ENCODE measurements at regions not wholly inside any gene's neighbourhood (a gene's known extent, or its start where the extent isn't known, plus 50 kb on each side); places are given as distances from the start of the nearest gene placed in this dataset.

DNA sequence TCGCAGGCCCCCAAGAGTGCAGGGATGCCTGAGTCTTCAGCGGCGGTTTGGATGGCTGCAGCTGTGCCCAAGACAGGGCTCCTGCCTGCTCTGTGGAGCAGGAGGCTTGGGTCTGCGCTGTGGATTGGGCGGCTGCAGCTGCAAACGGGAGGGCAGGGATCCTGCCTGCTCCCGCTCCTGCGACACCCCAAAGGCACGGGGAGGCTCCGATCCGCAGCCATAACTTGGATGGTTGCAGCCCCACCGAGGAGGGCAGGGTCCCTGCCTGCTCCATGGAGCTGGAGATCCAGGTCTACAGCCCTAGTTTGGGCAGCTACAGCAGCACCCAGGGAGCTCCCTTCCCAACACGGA is 898.8 kb upstream of the NEGR1 start:
- Histone ChIP-seq H3K27ac (no peak overlapping the region), H3K36me3 (no peaks in the 10 kb centered on the region), H3K4me1 (no peaks in the 10 kb centered on the region), H3K27me3 (no peaks in the 10 kb centered on the region), H3K4me3 (no peak overlapping the region), H3K9me3 (peaks cover 0 to 6% (median 0%) of the 10 kb centered on the region in 11 donors)
- ATAC-seq = peak in 1 of 8 donors; percentile 22
- no peak for DNase-seq
- intact Hi-C loops (cut with DNase I) = no loop called here
- TF ChIP-seq, protein P1, sequence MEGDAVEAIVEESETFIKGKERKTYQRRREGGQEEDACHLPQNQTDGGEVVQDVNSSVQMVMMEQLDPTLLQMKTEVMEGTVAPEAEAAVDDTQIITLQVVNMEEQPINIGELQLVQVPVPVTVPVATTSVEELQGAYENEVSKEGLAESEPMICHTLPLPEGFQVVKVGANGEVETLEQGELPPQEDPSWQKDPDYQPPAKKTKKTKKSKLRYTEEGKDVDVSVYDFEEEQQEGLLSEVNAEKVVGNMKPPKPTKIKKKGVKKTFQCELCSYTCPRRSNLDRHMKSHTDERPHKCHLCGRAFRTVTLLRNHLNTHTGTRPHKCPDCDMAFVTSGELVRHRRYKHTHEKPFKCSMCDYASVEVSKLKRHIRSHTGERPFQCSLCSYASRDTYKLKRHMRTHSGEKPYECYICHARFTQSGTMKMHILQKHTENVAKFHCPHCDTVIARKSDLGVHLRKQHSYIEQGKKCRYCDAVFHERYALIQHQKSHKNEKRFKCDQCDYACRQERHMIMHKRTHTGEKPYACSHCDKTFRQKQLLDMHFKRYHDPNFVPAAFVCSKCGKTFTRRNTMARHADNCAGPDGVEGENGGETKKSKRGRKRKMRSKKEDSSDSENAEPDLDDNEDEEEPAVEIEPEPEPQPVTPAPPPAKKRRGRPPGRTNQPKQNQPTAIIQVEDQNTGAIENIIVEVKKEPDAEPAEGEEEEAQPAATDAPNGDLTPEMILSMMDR (IDR thresholded peaks at IDR 0.05) = no peak
- 85 to 87% methylated on average over 13 of the region's 13 CpGs for WGBS, 2 donors

DNA sequence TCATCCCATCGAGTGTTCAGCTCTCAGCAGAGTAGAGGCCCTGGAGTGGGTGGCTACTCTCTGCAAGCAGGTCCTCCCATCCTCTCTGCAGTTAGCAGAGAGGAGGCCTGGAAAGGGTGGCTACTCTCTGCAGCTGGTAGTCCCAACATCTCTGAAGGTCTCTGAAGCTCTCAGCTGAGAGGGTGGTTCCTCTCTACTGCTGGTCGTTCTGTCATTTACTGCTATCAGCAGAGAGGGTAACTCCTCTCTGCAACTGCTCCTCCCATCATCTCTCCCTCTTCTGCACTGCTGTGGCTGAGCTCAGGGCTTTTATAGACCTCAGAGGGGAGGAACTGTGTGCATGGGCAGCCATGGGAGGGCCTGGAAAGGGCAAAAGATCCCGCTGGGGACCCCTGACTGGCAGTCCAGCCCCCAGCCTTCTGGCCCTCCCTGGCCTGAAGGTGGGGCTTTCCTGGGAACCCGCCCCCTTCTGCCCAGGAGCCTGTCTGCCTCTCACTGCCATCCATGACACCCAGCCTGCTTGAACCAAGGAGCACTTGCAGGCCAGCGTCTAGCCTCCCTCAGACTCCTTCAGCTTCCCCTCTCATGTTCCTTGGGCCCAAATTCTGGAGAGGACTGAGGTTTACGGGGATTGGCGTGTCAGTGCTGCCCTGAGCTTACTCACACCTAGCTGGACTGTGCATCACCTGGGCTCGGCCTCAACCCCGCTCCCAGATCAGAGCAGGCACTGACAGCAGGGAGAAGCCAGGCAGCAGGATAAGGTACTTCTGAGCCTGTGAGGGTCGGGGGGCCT is 898.3 kb upstream of the NEGR1 start:
- WGBS, 2 donors = 71 to 87% methylated on average over 10 of the region's 10 CpGs
- Histone ChIP-seq H3K27me3 (no peaks in the 10 kb centered on the region), H3K9me3 (peaks cover 0 to 6% (median 0%) of the 10 kb centered on the region in 11 donors), H3K4me1 (no peaks in the 10 kb centered on the region), H3K27ac (no peak overlapping the region), H3K4me3 (no peak overlapping the region), H3K36me3 (no peaks in the 10 kb centered on the region)
- TF ChIP-seq, protein P1 (IDR thresholded peaks at IDR 0.05) = no peak
- no peak for DNase-seq
- peak in 1 of 8 donors; percentile 38 for ATAC-seq
- intact Hi-C loops (cut with DNase I) = no loop called here

DNA sequence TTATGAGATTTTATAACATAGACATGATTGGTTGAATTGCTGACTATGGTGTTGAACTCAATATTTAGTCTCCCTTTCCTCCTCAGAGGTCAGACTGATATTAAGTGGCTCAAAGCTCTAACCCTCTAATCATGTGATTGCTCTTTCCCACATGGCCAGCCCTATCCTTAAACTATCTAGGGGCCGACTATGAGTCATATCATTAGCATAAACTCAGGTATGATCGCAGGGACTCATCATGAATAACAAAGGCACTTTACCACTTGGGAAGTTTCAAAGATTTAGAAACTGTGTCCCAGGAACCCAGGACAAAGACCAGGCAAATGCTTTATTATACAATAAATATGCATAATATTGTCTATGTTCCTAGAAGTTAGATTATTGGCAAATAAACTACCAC is 894.6 kb upstream of the NEGR1 start:
- Histone ChIP-seq H3K27me3 (no peaks in the 10 kb centered on the region), H3K36me3 (no peaks in the 10 kb centered on the region), H3K9me3 (peaks cover 0 to 6% (median 0%) of the 10 kb centered on the region in 11 donors), H3K4me1 (no peaks in the 10 kb centered on the region), H3K4me3 (no peak overlapping the region), H3K27ac (no peak overlapping the region)
- DNase-seq = no peak
- TF ChIP-seq, protein P1 (IDR thresholded peaks at IDR 0.05) = no peak
- intact Hi-C loops (cut with DNase I) = no loop called here
- no peak for ATAC-seq
- WGBS, 2 donors = 79 to 80% methylated on average over 2 of the region's 2 CpGs

DNA sequence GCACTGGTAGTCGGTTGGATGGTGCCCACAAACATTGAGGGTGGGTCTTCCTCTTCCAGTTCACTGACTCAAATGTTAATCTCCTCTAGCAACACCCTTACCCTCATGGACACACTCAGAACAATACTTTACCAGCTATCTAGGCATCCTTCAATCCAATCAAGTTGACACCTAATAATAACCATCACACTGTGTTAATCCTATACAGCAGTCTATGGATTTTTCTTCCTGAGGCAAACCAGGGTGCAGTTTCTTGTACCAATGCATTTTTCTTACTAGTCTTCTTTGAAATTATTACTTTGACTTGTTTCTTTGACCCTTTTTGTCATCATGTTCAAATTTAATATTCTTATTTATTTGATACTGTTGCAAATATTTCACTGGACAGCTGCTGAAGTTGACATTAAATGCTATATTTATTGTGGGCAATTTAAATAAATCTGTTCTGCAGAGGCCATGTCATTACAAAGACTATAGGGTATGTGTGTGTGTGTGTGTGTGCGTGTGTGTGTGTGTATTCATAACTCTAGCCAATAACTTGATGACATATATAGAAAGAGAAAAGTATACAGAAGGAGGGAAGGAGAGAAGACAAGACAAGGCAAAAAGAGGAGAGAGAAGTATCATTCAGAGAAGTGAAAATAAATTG is 884.8 kb upstream of the NEGR1 start:
- intact Hi-C loops (cut with DNase I) = no loop called here
- no peaks in the 10 kb centered on the region for H3K27me3 ChIP-seq
- H3K4me1 ChIP-seq = no peaks in the 10 kb centered on the region
- no peak overlapping the region for H3K27ac ChIP-seq
- WGBS, 2 donors = 47 to 69% methylated on average over 2 of the region's 2 CpGs
- H3K9me3 ChIP-seq = no peaks in the 10 kb centered on the region
- TF ChIP-seq, protein P1 (IDR thresholded peaks at IDR 0.05) = no peak
- no peaks in the 10 kb centered on the region for H3K36me3 ChIP-seq
- H3K4me3 ChIP-seq = no peak overlapping the region
- DNase-seq = no peak
- ATAC-seq = no peak
